OCI-LY1 (cell line): ENCODE measurements at regions not wholly inside any gene's neighbourhood (a gene's known extent, or its start where the extent isn't known, plus 50 kb on each side); places are given as distances from the start of the nearest gene placed in this dataset.

Source experiments
- H2AFZ ChIP-seq: fragments of 200-600 bp; sonication (generic), shearing (Covaris generic); 2 replicates; pipeline ENCODE4 v1.6.0; 2014; ENCODE audit warnings: antibody characterized with exemption, mild to moderate bottlenecking, low read length
- H3F3A ChIP-seq: fragments of 200-600 bp; sonication (generic), shearing (Covaris generic); 2 replicates; pipeline ENCODE4 v1.6.0; 2014; ENCODE audit warnings: mild to moderate bottlenecking, antibody characterized with exemption, low read length, moderate library complexity; ENCODE audit not compliant: insufficient read depth
- H3K27ac ChIP-seq: fragments of 200-600 bp; sonication (generic); 2 replicates; pipeline ENCODE4 v1.5.1; 2014; ENCODE audit warnings: low read length, mixed run types, mild to moderate bottlenecking, low read depth; ENCODE audit not compliant: poor library complexity, severe bottlenecking
- H3K27me3 ChIP-seq: fragments of 200-600 bp; sonication (generic); 2 replicates; pipeline ENCODE4 v1.6.0; 2014; ENCODE audit warnings: antibody characterized with exemption, mild to moderate bottlenecking, low read length, moderate library complexity; ENCODE audit not compliant: insufficient read depth
- H3K36me3 ChIP-seq: fragments of 200-600 bp; sonication (generic); 2 replicates; pipeline ENCODE4 v1.6.1; 2014; ENCODE audit warnings: mild to moderate bottlenecking, antibody characterized with exemption, low read length, moderate library complexity, mixed read lengths; ENCODE audit not compliant: insufficient read depth
- H3K4me1 ChIP-seq: fragments of 200-600 bp; sonication (generic); 2 replicates; pipeline ENCODE4 v1.5.1; 2014; ENCODE audit warnings: mild to moderate bottlenecking, low read length, moderate library complexity; ENCODE audit not compliant: insufficient read depth, severe bottlenecking
- H3K4me2 ChIP-seq: fragments of 200-600 bp; sonication (generic), shearing (Covaris generic); 2 replicates; pipeline ENCODE4 v1.6.1; 2014; ENCODE audit warnings: low read length
- H3K4me3 ChIP-seq: fragments of 200-600 bp; sonication (generic); 2 replicates; pipeline ENCODE4 v1.5.1; 2014; ENCODE audit warnings: low read length, low read depth, mild to moderate bottlenecking, mixed read lengths; ENCODE audit not compliant: poor library complexity, severe bottlenecking
- H3K79me2 ChIP-seq: fragments of 200-600 bp; shearing (Covaris generic); 2 replicates; pipeline ENCODE4 v1.6.1; 2016; ENCODE audit warnings: mixed run types, low read length, mixed read lengths; ENCODE audit not compliant: insufficient read depth
- H3K9ac ChIP-seq: fragments of 200-600 bp; sonication (generic), shearing (Covaris generic); 2 replicates; pipeline ENCODE4 v1.6.1; 2014; ENCODE audit warnings: mild to moderate bottlenecking, low read length, mixed read lengths
- H3K9me2 ChIP-seq: fragments of 200-600 bp; sonication (generic), shearing (Covaris generic); 2 replicates; pipeline ENCODE4 v1.6.1; 2014; ENCODE audit warnings: low read depth, mild to moderate bottlenecking, low read length, mixed read lengths
- H3K9me3 ChIP-seq: fragments of 200-600 bp; shearing (Covaris generic); 2 replicates; pipeline ENCODE4 v1.6.1; 2014; ENCODE audit warnings: low read length, mixed read lengths
- H4K20me1 ChIP-seq: fragments of 200-600 bp; sonication (generic), shearing (Covaris generic); 2 replicates; pipeline ENCODE4 v1.6.0; 2016; ENCODE audit warnings: mild to moderate bottlenecking, low read length; ENCODE audit not compliant: insufficient read depth
- EZH2 ChIP-seq: fragments of 200-600 bp; sonication (generic), shearing (Covaris generic); IDR thresholded peaks from 2 replicates; pipeline ENCODE4 v1.8.0; 2017; ENCODE audit warnings: borderline replicate concordance, mixed run types, mild to moderate bottlenecking, antibody characterized with exemption, low read length, moderate library complexity, mixed read lengths
- TF ChIP-seq, protein P1 (sequence below): fragments of 200-600 bp; sonication (generic), shearing (Covaris generic); IDR thresholded peaks from 2 replicates; pipeline ENCODE4 v1.5.1; 2017; ENCODE audit warnings: mild to moderate bottlenecking, antibody characterized with exemption, low read length, moderate library complexity, mixed read lengths

DNA sequence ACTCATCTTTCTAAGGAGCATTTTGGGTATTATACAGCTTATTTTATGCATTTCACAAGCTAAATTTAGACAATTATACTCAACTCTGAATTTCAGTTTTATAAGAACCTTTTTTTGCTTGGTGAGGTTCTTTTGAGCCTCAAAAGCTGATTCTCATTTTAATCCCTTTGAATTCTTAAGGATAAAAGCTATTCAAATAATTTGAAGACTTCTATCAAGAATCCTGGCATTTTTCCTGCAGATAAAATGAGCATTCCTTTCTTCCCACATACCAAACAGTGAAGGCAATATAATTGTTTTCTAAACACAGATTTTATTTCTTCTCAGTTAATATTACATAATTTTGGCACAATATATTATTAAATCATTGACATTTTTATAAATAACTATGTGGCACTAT lies 118.4 kb upstream of the GPM6A start:
- H3K27ac ChIP-seq = no peak overlapping the region
- no peaks in the 10 kb centered on the region for H4K20me1 ChIP-seq
- H3F3A ChIP-seq = no peaks in the 10 kb centered on the region
- H3K4me3 ChIP-seq = no peak overlapping the region
- no peaks in the 10 kb centered on the region for H3K9me2 ChIP-seq
- no peaks in the 10 kb centered on the region for H3K79me2 ChIP-seq
- TF ChIP-seq EZH2 = no peak
- TF ChIP-seq, protein P1, sequence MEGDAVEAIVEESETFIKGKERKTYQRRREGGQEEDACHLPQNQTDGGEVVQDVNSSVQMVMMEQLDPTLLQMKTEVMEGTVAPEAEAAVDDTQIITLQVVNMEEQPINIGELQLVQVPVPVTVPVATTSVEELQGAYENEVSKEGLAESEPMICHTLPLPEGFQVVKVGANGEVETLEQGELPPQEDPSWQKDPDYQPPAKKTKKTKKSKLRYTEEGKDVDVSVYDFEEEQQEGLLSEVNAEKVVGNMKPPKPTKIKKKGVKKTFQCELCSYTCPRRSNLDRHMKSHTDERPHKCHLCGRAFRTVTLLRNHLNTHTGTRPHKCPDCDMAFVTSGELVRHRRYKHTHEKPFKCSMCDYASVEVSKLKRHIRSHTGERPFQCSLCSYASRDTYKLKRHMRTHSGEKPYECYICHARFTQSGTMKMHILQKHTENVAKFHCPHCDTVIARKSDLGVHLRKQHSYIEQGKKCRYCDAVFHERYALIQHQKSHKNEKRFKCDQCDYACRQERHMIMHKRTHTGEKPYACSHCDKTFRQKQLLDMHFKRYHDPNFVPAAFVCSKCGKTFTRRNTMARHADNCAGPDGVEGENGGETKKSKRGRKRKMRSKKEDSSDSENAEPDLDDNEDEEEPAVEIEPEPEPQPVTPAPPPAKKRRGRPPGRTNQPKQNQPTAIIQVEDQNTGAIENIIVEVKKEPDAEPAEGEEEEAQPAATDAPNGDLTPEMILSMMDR = no peak
- H2AFZ ChIP-seq = no peak overlapping the region
- no peak overlapping the region for H3K9ac ChIP-seq
- no peaks in the 10 kb centered on the region for H3K9me3 ChIP-seq
- no peaks in the 10 kb centered on the region for H3K27me3 ChIP-seq
- no peaks in the 10 kb centered on the region for H3K4me1 ChIP-seq
- H3K4me2 ChIP-seq = no peak overlapping the region
- H3K36me3 ChIP-seq = no peaks in the 10 kb centered on the region

DNA sequence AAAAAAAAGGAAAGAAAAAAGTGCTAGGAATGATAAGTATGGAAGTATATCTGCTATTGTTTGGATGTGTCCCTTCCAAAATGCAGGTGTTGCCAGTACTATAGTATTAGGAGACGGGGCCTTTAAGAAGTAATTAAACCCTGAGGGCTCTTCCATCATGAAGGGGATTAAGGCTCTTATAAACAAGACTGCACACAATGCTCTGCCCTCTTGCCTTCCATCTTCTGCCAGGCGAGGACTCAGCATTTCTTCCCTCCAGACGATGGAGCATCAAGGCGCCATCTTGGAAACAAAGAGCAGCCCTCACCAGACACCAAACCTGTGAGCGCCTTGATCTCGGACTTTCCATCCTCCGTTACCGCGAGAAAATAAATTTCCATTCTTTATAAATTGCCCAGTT lies 120.1 kb upstream of the GPM6A start:
- TF ChIP-seq, protein P1 = no peak
- TF ChIP-seq EZH2 = no peak
- no peaks in the 10 kb centered on the region for H3F3A ChIP-seq
- H3K4me2 ChIP-seq = no peak overlapping the region
- H3K36me3 ChIP-seq = no peaks in the 10 kb centered on the region
- no peaks in the 10 kb centered on the region for H4K20me1 ChIP-seq
- no peak overlapping the region for H3K27ac ChIP-seq
- no peak overlapping the region for H2AFZ ChIP-seq
- H3K9ac ChIP-seq = no peak overlapping the region
- H3K27me3 ChIP-seq = no peaks in the 10 kb centered on the region
- no peaks in the 10 kb centered on the region for H3K79me2 ChIP-seq
- H3K4me1 ChIP-seq = no peaks in the 10 kb centered on the region
- H3K9me2 ChIP-seq = no peaks in the 10 kb centered on the region
- no peaks in the 10 kb centered on the region for H3K9me3 ChIP-seq
- no peak overlapping the region for H3K4me3 ChIP-seq

DNA sequence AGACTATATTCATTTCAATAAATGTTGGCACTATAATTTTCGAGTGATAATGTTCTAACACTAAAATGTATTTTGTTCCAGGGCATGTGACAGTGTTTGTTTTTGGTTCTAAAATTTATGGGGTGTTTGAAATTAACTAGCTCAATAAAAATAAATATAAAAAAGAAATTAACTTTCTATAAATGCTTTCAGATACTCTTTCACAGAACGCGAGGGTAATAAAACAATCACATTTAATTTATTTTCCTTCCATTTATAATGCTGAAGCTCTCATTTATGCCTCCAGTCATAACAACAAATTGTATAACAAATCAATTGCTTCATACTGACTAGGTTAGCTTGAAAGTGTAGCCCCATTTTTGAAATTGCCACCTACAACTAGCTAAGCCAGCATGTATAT lies 122.4 kb upstream of the GPM6A start:
- Histone ChIP-seq H4K20me1 (no peaks in the 10 kb centered on the region), H3K27me3 (no peaks in the 10 kb centered on the region), H3K9me3 (no peaks in the 10 kb centered on the region), H3K27ac (no peak overlapping the region), H3K36me3 (no peaks in the 10 kb centered on the region), H3K9ac (no peak overlapping the region), H3K79me2 (no peaks in the 10 kb centered on the region), H3F3A (no peaks in the 10 kb centered on the region), H3K9me2 (no peaks in the 10 kb centered on the region), H3K4me2 (no peak overlapping the region), H2AFZ (no peak overlapping the region), H3K4me3 (no peak overlapping the region), H3K4me1 (no peaks in the 10 kb centered on the region)
- no peak for TF ChIP-seq EZH2
- TF ChIP-seq, protein P1 = no peak
